GM18517 (cell line): ENCODE measurements at regions not wholly inside any gene's neighbourhood (a gene's known extent, or its start where the extent isn't known, plus 50 kb on each side); places are given as distances from the start of the nearest gene placed in this dataset.
"Not testable (repeated sequence)": the region's sequence is repeated elsewhere in the genome, so short reads cannot be mapped to it uniquely, and the experiment has no call there.

Experiments
- ATAC-seq: cut with Tn5 transposase; IDR thresholded peaks from one replicate; pipeline ENCODE4 v1.9.1; 2021; ENCODE audit warnings: mild to moderate bottlenecking, moderate library complexity; ENCODE audit not compliant: unreplicated experiment

- no peak for ATAC-seq
Observed at GRCh38 chr5:29231154-29231553, 1962.3 kb upstream of the CDH6 start.

- ATAC-seq, result no peak
Observed at GRCh38 chr5:29230591-29230990, 1962.9 kb upstream of the CDH6 start.

GRCh38 chr5:29229461-29229860, 1964.0 kb upstream of the CDH6 start:
- ATAC-seq, result no peak

GRCh38 chr5:29218138-29218537, 1975.3 kb upstream of the CDH6 start:
- ATAC-seq, result no peak

- ATAC-seq, result no peak
Observed at GRCh38 chr5:29214839-29215238, 1978.6 kb upstream of the CDH6 start.

- ATAC-seq, result no peak
Observed at GRCh38 chr5:29213475-29213874, 1980.0 kb upstream of the CDH6 start.

- no peak for ATAC-seq
Observed at GRCh38 chr5:29208024-29208423, 1985.5 kb upstream of the CDH6 start.

- no peak for ATAC-seq
Observed at GRCh38 chr5:29203049-29203448, 1990.4 kb upstream of the CDH6 start.

GRCh38 chr5:29197631-29198454, 1995.6 kb upstream of the CDH6 start:
- no peak for ATAC-seq

GRCh38 chr5:29193972-29194371, 1999.5 kb upstream of the CDH6 start:
- ATAC-seq, result no peak

- ATAC-seq, result not testable (repeated sequence)
Observed at GRCh38 chr5:29191269-29192048, 2002.0 kb upstream of the CDH6 start.

GRCh38 chr5:29190398-29190797, 2003.1 kb upstream of the CDH6 start:
- not testable (repeated sequence) for ATAC-seq

- ATAC-seq, result not testable (repeated sequence)
Observed at GRCh38 chr5:29186380-29186779, 2007.1 kb upstream of the CDH6 start.

- no peak for ATAC-seq
Observed at GRCh38 chr5:29185558-29185957, 2007.9 kb upstream of the CDH6 start.

GRCh38 chr5:29175774-29176173, 2017.7 kb upstream of the CDH6 start:
- ATAC-seq, result no peak

GRCh38 chr5:29170599-29170998, 2022.9 kb upstream of the CDH6 start:
- no peak for ATAC-seq

- no peak for ATAC-seq
Observed at GRCh38 chr5:29169886-29170285, 2023.6 kb upstream of the CDH6 start.

- ATAC-seq, result no peak
Observed at GRCh38 chr5:29162297-29162696, 2031.2 kb upstream of the CDH6 start.

GRCh38 chr5:29161399-29162291, 2031.8 kb upstream of the CDH6 start:
- no peak for ATAC-seq

- ATAC-seq, result no peak
Observed at GRCh38 chr5:29157975-29158374, 2035.5 kb upstream of the CDH6 start.

GRCh38 chr5:29150840-29151239, 2042.6 kb upstream of the CDH6 start:
- no peak for ATAC-seq
